BE2C (cell line): ENCODE measurements at regions not wholly inside any gene's neighbourhood (a gene's known extent, or its start where the extent isn't known, plus 50 kb on each side); places are given as distances from the start of the nearest gene placed in this dataset.

Source experiments
- DNase-seq: peaks from one replicate; pipeline ENCODE4 v3.0.0-alpha.2; 2020
- H3K27me3 ChIP-seq: fragments of 250-450 bp; sonication (Bioruptor Pico); 2 replicates; pipeline ENCODE4 v1.5.1; 2020; ENCODE audit warnings: mild to moderate bottlenecking
- H3K36me3 ChIP-seq: fragments of 250-450 bp; sonication (Bioruptor Pico); 2 replicates; pipeline ENCODE4 v1.5.1; 2020; ENCODE audit warnings: mild to moderate bottlenecking
- H3K4me1 ChIP-seq: fragments of 250-450 bp; sonication (Bioruptor Pico); 2 replicates; pipeline ENCODE4 v1.5.1; 2020
- H3K4me3 ChIP-seq: 2 replicates; pipeline ENCODE4 v1.5.1; 2011; ENCODE audit warnings: low read depth, low read length
- H3K9me3 ChIP-seq: fragments of 250-450 bp; sonication (Bioruptor Pico); 2 replicates; pipeline ENCODE4 v1.5.1; 2020
- TF ChIP-seq, protein P1 (sequence below): IDR thresholded peaks from 2 replicates; pipeline ENCODE4 v1.5.1; 2012; ENCODE audit warnings: mild to moderate bottlenecking, low read depth, low read length

DNA sequence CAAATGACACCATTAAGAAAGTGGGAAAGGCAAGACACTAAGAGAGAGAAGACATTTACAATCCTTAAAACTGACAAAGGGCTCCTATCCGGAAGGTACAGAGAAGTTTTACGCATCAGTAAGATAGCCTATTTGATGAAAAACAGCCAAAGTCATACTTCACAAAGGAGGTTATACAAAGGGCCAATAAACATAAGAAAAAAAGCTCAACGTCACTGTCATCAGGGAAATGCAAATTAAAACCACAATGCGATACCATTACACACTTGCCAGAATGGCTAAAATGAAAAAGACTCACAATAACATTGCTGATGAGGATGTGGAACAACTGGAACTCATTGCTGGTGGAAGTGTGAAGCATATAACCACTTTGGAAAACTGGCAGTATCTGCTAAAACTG is 168.6 kb upstream of the FAR2 start:
- Histone ChIP-seq H3K36me3 (no peaks in the 10 kb centered on the region), H3K9me3 (no peaks in the 10 kb centered on the region), H3K4me3 (no peak overlapping the region), H3K27me3 (no peaks in the 10 kb centered on the region), H3K4me1 (no peaks in the 10 kb centered on the region; the same call in 1 of the 2 replicates)
- TF ChIP-seq, protein P1, sequence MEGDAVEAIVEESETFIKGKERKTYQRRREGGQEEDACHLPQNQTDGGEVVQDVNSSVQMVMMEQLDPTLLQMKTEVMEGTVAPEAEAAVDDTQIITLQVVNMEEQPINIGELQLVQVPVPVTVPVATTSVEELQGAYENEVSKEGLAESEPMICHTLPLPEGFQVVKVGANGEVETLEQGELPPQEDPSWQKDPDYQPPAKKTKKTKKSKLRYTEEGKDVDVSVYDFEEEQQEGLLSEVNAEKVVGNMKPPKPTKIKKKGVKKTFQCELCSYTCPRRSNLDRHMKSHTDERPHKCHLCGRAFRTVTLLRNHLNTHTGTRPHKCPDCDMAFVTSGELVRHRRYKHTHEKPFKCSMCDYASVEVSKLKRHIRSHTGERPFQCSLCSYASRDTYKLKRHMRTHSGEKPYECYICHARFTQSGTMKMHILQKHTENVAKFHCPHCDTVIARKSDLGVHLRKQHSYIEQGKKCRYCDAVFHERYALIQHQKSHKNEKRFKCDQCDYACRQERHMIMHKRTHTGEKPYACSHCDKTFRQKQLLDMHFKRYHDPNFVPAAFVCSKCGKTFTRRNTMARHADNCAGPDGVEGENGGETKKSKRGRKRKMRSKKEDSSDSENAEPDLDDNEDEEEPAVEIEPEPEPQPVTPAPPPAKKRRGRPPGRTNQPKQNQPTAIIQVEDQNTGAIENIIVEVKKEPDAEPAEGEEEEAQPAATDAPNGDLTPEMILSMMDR: no peak
- DNase-seq: no peak

DNA sequence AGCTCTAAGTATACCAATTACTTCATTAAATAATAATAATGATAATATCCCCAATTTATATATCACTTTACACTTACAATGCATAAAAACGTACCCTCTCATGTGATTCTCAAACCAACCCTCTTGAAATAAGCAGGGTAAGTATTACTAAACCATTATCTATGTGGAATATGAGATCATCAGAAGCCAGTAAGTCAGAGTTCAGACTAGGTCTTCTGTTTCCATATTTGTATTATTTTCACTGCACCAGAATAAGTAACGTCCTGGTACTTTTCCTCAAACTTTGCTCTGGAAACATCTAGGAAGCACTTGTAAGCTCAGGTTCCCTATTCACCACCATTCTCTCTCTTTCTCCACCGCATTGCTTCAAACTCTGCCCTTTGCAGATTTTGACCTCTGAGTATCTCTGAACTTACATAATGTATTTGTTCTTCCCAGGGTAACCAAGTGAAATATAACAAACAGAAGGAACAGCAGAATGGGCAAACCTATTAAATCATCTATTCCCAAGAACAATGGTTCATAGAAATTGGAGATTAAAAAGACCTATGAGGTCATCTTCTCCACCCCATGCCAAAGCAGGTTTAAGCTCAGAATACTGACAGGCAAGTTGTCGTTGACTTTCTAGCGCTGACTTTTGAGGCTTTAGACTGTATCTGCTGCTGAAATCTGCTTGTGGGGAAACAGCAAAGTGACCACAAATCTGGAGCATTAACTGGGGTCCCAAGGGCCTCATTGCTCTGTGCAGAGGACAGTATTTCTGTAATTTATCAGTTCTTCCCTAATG is 161.3 kb upstream of the FAR2 start:
- Histone ChIP-seq H3K4me3 (no peak overlapping the region), H3K9me3 (no peaks in the 10 kb centered on the region), H3K36me3 (no peaks in the 10 kb centered on the region), H3K27me3 (no peaks in the 10 kb centered on the region), H3K4me1 (peaks cover 10% of the 10 kb centered on the region)
- TF ChIP-seq, protein P1: no peak
- DNase-seq: peak; percentile 67

DNA sequence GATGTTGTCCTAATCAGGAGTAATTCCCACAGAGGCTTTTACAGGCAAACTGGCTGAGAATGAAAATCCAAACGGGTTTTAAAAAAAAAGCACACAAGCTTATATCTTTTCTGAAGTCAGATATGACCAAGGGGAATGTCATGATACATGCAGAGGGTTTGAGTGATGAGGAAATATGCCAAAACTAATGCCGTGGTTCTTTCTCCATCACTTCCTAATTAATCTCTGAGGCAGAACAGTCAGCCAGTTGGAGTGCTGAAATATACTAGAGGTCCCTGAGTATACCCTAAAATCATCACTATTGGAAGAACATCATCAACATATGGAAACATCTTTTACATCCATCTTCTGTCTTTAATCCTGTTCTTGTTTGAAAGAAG is 160.8 kb upstream of the FAR2 start:
- Histone ChIP-seq H3K4me3 (no peak overlapping the region), H3K27me3 (no peaks in the 10 kb centered on the region), H3K4me1 (peaks cover 10% of the 10 kb centered on the region), H3K9me3 (no peaks in the 10 kb centered on the region), H3K36me3 (no peaks in the 10 kb centered on the region)
- DNase-seq: no peak
- TF ChIP-seq, protein P1: no peak

DNA sequence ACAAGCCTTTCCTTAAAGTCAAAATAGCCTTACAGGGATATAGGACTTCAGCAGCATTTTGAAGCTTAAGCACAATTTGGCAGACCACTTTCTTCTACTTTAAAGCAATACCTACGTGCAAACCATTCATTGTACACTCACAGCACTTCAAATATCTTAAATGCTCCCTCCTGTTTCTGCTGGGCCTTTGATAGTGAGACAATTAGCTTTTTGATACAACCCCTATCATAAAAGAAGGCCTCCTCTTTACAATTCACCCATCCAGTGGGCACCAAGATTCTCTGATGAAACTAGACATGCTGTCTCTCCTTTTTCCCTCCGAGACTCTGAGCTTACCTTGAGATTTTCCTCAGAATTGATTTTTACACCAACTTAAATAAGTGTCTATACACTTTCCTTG is 157.5 kb upstream of the FAR2 start:
- H3K4me1 ChIP-seq: peaks cover 10% of the 10 kb centered on the region
- TF ChIP-seq, protein P1: no peak
- H3K27me3 ChIP-seq: no peaks in the 10 kb centered on the region
- H3K9me3 ChIP-seq: no peaks in the 10 kb centered on the region
- no peak overlapping the region for H3K4me3 ChIP-seq
- no peak for DNase-seq
- no peaks in the 10 kb centered on the region for H3K36me3 ChIP-seq

DNA sequence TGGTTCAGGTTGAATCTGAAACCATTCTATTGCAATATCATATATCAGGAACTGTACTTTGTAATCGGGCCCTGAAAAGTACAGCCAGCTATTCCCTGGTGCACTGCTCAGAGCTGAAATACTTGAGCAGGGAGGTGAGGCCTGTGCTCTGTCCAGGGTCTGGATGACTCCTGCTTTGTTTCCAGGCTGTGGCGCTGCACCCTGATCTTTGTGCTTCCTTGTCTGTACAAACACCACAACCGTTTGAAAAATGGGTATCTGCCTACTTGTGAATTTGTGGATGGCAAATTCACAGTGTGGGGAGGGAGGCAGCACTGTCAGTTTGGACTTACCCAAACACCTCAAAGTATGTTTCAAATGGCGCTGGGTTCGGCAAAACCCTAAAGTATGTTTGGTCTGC is 155.4 kb upstream of the FAR2 start:
- Histone ChIP-seq H3K36me3 (no peaks in the 10 kb centered on the region), H3K27me3 (no peaks in the 10 kb centered on the region), H3K4me3 (no peak overlapping the region), H3K4me1 (peaks cover 3% of the 10 kb centered on the region; the same call in 1 of the 2 replicates), H3K9me3 (no peaks in the 10 kb centered on the region)
- no peak for DNase-seq
- TF ChIP-seq, protein P1: no peak

DNA sequence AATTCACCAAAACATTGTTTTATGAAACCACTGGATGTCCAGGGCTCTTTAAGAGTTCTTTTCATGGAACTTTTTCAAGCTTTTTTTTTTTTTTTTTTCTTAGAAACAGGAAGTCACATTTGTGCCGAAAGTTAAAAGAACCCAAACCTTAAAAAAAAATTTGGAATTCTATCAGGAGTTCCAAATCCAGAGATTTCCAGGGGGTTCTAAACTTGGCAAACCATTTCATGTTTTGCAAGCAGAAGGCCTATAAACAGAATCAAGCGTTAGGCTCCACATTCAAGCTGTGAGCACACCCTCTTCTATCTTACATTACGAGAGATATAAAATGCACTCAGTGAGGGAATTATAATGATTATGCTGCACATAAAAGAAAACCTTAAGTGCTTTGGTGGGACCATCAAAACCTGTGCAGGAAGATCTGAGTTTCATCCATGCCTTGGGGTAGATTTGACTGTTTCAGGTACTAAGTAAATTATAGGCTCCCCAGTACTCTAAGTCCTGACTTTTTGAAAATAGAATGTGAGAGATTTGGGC is 154.8 kb upstream of the FAR2 start:
- H3K36me3 ChIP-seq: no peaks in the 10 kb centered on the region
- TF ChIP-seq, protein P1: no peak
- no peaks in the 10 kb centered on the region for H3K9me3 ChIP-seq
- H3K4me1 ChIP-seq: no peaks in the 10 kb centered on the region
- no peaks in the 10 kb centered on the region for H3K27me3 ChIP-seq
- DNase-seq: no peak
- no peak overlapping the region for H3K4me3 ChIP-seq
